GM19452 (cell line): ENCODE measurements at regions not wholly inside any gene's neighbourhood (a gene's known extent, or its start where the extent isn't known, plus 50 kb on each side); places are given as distances from the start of the nearest gene placed in this dataset.

ENCODE experiments used
- ATAC-seq: cut with Tn5 transposase; IDR thresholded peaks from one replicate; pipeline ENCODE4 v1.9.1; 2021; ENCODE audit not compliant: unreplicated experiment

DNA sequence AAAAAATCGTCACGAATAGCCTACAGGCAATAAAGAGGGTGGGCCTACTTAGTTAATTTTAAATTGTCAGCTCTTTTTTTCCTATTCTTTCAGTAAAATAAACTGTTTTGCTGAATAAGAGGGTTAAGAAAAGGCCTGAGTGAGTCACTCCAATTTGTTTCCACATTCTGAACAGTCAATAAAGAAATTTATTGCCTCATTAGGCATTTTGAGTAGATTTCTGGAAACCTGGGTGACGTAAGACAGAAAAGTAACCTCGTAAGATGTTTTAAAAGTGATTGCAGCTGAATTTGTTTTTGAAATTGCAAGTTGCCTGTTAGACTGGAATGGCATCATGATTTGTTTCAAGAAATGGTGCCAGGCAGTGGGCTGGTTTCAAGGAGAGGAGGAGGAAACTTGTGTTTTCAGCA lies 439.3 kb downstream of the USP25 start:
- ATAC-seq: no peak

DNA sequence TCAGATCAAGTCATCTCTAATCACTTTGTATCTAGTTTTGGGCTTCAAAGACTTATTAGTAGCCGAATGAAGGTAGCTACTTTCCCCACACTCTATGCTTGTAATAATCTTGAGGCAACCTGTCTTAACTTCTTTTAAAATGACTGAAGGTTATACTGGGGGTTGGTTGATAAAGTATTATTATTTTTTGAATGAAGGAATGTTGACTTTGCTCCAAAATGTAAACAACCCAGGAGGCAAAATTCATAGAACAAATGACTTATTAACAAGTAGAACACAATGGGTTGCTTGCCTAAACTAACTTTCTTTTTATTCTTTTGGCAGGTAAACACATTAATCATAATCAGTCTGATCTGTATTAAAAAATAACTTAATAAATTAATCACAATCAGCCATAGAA lies 440.0 kb downstream of the USP25 start:
- no peak for ATAC-seq

DNA sequence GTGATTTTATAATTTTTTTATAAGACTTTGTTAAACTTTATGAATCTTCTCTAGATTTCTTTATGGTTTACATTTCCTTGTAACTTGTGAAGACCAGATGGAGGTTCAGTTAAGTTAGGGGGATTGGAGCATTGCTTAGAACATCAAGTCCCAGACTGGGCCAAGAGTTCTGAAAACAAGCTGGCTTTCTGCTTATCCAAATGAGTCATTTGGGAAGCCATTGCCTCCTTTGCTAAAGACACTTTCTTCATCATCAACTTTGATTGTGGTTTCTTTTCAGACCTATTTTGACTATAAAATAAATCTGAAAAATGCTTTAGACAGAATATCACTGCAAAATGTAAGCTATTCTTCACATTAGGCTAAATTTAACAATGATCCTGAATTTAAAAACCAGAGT lies 446.8 kb downstream of the USP25 start:
- ATAC-seq: no peak

DNA sequence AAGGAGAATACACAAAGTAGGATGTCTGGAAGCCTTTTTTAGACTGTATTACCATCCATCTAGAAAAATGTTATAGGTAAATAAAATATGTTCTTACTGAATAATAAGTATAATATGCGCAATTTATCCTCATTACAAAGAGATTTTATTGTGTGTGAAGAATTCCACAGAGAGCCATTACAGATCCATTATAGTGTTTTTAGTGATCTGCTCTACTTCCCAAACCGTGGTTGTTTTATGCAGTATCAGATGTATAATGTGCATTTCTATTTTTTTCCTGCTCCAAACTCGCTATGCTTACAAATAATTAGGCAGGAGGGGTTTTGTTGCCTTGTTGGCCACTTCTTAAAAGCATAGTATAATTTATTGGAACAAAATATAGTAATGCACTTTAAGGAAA lies 447.8 kb downstream of the USP25 start:
- no peak for ATAC-seq

DNA sequence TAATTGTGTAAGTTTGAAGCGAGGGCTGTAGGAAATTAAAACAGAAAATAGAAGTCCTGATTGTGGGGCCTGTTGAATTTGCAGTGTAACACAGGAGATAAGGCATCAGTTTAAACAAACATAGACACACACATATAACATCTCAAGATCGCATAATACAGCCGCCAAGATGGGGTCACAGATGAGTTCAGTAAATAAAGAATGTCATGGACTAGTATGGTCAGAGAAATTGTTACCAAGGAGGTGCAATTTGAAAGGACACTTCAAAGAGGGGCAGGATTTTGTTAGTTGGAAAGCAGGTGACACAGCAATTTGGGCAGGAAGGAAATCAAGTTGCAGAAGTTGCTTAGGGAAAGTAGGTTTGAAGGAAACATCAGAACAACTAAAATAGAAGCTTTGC lies 450.0 kb downstream of the USP25 start:
- ATAC-seq: no peak

DNA sequence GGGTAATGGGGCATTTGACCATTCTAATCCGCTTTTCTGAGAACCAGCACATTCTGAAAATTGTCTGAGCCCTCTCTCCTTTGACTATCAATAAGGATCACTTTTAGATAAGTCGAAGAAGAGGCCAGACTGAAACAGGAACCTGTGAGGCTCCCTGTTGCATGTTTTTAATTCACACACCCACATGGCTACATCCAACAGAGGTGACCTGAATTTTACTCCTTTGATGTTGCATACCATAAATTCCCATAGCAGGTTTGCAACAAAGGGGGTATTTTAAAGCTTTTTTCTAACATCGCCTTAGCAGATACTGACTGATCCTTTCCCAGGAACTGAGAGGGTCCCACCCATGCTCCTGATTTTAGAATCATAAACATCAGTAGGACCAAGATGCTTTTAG lies 450.8 kb downstream of the USP25 start:
- no peak for ATAC-seq

DNA sequence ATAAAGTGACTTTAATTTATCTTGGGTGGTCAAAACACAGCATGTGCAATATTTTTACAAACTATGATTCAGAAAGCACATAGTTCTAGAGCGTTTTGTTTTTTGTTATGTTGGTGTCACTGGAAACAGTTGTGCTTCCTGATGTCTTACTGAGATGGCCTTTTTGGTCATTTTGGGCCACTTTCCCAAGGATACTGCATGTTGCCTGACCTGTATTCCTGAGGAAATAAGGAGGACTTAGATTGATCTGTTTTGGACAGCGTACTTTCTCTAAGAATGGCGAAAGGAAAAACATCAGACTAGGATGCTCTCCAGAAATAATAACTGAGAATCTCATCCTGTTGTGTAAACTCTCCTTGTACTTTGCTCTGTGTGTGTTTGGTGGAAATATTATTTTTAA lies 451.2 kb downstream of the USP25 start:
- ATAC-seq: no peak

DNA sequence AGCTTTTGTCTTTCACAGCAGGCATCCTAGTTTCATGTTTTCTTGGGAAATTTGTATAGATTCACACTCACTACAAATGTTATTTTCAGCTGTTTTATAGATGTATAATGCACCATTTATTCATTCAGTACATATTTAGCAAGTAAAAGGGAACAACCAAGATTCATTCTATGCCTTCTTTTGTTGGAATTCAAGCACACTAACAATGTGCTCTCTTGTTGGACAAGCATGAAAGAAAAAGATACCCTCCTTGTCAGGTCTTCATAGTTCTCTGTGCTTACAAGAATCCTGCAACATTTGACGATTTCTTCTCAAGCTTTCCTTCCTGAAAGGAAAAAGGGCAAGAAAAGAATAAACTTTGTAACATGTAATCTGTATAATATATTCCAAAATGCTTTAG lies 456.0 kb downstream of the USP25 start:
- no peak for ATAC-seq

DNA sequence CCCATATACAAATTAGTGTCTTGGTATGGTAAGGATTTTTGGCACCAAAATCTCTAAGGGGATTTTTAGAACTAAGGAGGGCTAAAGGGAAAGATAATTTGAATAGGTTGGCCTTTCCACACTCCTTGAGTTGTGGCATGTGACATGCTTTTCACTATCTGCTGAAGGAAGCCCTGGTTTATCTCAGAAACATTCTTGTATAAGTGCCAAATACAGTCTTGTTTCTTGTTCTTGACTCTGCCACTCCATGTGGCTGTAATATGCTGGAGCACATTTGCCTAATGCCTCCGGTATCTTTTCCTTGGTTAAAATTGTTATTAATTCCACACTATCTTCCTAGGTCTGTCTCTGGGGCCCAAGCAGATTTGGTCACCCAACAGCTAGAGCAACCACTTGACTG lies 457.0 kb downstream of the USP25 start:
- ATAC-seq: no peak

DNA sequence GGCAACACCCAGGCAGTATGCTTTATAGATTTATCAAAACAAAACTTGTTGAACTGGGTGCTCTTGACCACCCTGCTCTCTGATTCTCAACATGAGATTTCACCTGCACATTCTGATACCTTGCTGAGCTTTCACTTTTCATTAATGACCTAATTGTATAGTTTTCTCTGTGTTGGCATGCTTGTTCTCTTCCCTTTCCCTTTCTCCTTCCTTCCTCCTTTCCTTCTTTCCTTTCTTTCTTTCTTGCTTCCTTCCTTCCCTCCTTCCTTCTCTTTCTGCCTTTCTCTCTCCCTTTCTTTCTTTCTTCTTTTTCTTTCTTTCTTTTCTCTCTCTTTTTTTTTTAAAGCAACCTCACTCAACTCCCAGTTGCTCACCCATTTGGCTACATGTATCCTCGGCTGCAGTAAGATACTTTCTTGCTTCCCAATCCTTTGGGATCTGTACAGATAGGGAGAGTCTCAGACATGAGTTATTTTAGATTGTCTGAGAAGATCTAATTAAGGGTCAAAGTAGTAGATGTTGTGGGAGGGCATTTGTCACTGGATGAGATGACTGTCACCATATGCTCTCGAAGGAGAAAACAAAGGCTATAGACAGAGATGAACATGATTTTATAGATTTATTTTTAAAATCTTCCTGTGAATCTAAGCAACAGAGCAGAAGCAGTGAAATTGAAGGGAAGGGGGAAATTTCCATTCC lies 458.0 kb downstream of the USP25 start:
- no peak for ATAC-seq

DNA sequence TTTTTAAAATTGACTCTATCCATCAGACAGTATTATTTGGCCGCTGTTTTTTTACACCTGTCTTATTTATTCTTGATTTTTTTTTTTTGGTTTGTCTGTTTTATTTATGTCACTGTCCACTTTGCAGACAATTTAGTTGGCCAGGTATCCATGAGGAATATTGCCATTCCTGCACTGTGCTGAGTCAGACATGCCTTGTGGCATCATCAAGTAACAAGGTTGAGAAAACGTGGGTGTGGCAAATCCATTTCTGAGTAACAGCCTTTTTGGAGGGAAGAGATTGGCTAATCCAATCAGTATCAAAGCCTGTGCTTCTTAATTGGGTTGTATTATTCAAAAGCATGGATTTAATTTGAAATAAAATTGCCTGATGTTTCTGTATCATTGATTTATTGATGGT lies 463.1 kb downstream of the USP25 start:
- no peak for ATAC-seq

DNA sequence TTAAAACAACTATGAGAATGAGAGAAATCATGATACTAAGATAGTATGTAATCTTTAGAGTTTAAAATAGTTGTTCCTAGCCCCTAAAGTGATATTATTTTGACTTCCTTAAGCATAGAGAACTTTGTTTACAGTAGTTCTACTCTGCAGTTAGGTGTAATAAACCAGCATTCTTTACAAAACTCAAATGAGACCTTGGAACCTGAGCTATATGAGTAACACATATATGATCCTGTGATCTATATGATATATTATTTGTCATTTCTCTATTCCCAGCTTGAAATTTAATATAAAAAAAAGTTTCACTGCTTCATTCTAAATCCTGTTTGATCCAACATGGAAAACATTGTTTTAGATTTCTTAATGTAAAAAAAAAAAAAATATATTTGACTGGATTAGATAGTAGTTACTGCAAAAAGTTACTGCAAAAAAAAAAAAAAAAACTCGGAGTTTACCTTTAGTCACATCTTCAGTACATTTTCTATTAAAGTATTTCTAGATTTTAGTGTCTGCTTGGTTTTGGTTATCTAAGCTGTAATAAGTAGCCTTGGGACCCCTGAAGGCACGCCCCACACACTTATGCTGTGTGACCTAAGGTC lies 463.8 kb downstream of the USP25 start:
- no peak for ATAC-seq

DNA sequence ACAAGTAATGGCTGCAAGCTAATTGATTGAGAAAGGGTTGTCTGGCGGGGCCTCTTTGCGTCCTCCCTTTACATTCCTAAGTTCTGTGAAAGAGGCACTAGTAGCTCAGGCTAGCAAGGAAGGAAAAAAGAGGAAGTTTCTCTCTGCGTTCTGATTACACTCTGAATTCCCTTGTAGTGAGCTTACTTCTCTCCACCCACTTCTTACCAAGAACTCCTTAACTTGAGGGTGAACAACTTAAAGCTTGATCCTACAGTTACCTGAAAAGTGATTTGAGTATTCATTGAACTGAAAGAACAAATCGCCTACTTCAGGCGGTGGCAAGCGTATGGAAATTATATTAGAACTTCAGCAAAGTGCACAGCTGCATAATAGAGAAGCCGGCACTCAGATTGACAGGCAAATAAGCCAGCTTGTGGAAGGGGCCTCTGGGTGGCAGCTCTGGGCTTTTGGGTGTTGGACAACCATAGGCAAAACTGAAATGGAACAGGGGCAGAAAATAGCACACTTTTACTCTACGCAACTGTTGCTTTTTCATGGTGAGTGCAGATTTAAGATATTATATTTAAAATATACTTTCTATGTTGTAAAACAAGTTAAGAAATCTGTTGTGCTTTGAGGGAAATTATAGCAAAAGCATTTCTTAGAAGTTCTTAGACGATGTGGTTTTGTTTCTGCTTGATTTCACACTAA lies 464.5 kb downstream of the USP25 start:
- ATAC-seq: no peak

DNA sequence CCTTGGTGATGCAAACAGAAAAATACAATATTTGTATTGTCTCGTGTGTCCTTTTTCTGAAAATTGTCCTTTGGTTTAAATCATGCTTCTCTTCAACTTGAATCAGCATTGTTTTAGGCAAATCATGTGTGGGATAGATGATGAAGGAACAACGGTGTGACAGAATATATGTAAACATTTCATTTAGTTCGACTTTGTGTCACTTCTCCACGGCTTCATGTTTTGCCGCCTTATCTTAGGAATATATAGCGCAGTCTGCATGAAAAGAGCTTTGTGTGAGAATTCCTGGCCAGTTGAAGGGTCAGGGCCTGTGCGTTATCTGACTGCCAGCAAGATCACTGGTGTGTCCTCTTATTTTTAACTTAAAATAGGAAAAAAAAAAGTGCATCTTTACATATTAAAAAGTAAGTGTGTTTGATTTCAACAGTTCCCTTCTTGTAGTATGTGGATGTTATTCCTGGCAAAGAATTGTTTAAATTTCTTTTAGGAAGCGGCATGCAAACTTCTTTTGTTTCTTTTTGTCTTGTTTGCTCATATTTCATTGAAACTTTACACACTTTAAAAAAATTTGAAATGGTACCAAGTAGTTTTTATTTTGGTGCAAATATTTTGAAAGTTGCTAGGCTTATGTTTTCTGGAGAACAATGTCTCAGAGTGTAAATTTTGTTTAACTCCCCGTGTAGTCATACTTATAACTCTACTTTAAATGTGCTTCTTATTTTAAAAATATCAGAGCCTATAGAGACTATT lies 465.2 kb downstream of the USP25 start:
- ATAC-seq: no peak

DNA sequence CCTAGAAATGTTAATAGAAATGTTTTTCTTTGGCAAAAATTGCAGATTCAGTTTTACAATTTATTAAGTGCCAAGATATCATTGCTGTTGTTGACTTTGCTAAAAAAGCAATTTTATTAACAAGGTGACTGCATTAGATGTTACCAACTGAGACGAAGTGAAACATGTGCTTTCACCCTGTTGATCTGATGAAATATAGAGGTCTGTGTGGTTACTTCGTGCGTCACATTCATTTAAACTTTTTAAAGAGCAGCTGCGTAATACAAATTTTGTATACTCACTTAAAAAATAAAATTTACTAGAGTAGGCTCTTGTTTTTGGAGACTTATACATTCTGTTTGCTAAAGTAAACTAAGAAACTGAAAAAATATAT lies 465.7 kb downstream of the USP25 start:
- no peak for ATAC-seq

DNA sequence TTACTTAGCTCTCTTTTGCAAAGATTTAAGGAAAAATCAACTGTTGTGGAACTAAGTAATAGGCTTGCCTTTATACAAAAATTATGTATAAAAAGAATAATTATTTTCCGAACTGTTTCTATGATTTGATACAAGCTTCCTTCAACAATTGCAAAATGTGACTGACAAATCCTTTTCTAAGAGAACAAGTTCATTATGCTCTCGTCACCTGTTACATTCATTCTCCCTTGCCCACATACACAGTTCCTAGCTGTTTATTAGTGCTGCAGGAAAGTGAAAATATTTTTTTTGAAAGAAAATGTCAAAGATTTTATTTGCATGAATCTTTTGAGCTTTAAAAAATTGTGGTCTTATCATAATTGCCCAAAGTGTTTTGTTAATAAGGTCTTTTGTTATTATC lies 466.2 kb downstream of the USP25 start:
- ATAC-seq: no peak

DNA sequence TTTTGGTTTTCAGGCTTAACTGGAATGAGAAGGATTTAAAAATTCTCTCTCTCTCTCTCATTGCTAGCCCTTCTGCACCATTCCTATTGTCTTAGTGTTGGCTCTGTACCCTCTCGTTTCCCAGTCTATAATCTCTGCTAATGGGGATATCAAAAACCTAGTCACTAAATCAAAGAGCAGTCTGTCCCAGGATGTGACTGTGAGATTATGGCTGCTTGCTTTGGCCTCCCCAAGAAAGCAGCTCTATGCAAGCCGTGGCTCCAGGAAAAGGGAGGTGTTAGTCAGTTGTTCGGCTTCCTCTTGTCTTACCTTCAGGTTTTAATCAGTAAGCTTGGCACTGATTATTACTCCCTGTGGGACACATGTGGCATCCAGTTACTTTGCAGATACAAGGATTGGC lies 468.8 kb downstream of the USP25 start:
- no peak for ATAC-seq

DNA sequence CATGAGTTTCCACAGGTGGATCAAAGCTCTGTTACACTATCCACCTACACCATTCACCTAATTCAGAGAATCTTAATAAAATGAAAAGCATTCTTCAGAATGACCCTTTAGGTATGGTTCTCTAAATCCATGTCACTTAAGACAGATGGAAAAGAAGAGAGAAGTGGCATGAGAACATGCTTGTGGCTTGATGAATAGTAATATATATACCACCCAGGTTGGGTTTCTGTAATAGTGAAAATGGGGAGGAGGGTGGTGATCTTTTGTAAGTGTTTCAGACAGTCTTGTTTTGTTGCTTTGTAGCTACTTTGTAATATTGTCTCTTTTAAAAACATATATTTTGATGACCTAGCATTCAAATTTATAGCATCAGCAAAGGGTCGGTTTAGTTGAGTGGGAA lies 469.8 kb downstream of the USP25 start:
- ATAC-seq: no peak

DNA sequence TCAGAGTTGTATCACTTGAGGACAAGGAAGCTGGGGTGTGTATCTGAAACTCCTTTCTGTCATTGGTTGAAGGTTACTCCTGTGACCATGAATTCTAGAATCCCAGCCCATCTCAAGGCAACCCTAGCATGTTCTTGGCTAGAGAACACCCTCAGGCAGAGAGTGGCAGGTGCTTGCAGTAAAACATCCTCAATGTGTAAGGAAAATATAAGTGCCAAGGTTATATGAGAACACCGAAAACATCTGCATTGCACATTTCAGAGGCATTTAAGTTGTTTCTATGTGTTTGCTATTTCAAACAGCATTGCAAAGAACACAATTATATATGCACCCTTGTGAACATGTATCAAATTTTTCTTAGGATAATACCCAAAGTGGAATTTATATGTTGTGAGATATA lies 471.9 kb downstream of the USP25 start:
- ATAC-seq: no peak

DNA sequence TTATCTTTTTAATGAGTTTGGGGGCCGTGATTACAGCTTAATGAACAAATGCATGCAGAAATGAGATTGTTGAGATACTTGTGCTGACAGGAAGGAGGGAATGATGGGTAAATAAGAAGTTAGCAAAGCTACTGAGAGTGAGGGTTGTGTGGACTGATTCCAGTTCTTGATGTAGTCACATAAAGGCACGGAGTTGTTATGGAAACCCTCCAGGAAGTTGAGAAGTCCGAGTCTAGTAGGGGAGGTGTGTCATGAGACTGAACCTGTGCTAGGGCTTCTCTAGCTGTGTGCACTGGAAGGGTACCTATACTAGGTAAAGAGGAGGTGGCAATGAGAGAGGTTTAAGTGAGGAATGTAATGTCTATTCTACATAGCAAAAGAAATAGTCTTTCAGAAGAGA lies 475.7 kb downstream of the USP25 start:
- no peak for ATAC-seq

DNA sequence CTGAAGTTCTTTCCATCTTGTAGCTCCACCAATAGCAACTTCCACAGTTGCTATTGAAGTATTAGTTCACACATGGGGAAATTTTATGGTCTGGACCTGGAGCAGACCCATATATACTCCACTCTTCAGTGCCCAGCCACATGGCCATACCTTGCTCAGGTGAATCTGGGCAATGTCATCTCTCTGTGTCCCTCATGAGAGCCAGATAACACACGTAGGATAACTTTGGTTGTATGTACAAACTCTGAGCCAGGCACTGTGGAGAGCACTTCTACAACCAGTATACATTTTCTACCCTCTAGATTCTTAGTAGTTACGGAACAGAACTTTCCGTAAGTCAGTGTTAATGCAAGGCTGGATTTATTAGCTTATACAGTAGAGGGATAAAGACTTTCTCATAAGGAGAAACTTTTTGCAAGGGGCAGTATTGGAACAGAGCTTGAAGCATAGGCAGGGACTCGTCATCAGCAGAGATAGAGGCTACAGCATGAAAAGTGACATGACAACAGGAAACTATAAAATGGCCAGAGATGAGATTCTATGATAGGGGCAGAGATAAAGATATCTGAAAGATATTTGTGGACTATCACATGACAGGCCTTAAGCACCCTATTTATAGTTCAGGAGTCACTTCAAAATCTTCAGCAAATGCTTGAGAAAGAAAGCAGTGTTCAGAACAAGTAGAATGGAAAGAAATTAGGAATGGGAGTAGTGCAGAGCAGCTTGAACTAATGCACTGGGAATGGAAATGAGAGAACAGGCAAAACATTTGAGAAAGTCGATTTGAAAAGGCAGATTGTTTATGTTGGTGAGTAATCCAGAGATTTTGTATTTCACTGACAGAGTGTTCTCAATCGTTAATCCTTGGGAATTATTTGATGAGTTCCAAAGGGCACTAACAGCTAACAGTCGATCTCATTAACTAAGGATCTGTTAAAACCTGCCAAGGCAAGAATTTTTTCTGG lies 481.8 kb downstream of the USP25 start:
- ATAC-seq: no peak
